NAMALWA (cell line): ENCODE measurements at regions not wholly inside any gene's neighbourhood (a gene's known extent, or its start where the extent isn't known, plus 50 kb on each side); places are given as distances from the start of the nearest gene placed in this dataset.
A peak's percentile ranks its signal among the peaks of the same experiment; 100 is the strongest.
"Not testable (repeated sequence)": the region's sequence is repeated elsewhere in the genome, so short reads cannot be mapped to it uniquely, and the experiment has no call there.

Source experiments
- DNase-seq: peaks from one replicate; pipeline ENCODE4 v3.0.0-alpha.2; 2015; ENCODE audit warnings: low spot score

DNA sequence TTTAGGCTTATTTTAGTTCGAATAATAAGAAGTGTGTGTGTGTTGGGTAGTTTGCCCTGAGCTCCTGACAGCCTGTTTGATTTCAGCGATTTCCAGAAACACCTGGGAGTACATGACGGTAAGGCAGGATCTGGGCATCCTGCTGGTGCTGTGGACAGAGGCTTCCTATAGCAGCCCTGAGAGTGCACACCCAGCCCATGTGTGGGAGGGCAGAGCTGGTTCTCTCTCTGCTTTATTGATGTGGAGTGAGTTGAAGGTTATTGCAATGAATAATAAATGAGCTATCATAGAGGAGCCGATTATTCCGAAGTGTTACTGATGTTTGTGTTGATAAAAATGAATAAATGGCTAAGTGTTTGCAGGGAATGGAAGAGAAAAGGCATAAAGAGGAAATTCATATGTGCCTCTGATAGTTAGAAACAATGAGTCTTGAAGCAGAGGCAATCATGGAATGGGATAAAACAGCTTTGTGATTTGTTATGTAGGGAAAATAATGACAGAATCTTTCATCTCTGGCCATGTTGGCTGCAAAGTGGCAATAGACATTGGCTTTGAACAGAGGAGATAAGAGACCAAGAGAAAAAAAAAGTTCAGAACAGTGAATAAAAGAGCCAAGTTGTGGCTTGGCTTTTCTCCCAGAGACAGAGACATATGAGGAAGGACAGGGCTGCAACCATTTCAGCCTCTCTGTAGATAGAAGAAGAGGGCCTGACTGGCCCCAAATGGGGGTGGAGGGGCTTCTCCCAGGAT lies 166.2 kb upstream of the CHD6 start:
- no peak for DNase-seq

- no peak for DNase-seq
These were observed 165.4 kb upstream of the CHD6 start for GRCh38 chr20:41783423-41784208.

DNA sequence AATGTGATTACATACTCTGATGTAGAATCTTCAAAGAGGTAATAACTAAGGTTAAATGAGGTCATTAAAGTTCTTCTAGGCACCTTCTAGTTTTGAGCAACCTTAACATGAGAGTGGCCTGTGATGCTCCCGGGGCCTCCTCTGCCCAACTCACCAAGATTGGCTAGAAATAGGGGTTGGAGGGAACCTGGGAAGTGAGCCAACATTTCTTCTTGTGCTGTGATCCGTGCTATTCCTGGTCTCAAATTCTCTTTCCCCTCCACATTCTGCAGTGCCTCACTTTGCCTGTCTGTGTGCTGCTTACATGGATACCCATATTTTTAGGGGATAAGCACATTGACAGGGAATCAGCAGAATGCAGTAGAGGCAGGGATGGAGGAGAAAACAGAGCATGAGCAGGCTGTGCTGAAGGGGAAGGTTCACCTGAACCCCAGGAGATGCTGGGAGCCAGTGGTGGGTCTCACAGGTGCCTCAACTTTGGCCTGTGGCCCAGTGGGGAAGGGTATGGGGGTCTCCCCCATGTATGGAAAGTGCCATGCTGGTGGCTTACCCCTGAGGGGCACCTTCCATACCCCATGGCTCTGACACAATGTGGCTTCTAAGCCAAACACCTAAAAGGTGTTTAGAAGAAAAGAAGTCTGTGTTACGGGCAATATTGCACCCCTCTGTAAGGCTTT lies 164.7 kb upstream of the CHD6 start:
- DNase-seq = no peak

DNA sequence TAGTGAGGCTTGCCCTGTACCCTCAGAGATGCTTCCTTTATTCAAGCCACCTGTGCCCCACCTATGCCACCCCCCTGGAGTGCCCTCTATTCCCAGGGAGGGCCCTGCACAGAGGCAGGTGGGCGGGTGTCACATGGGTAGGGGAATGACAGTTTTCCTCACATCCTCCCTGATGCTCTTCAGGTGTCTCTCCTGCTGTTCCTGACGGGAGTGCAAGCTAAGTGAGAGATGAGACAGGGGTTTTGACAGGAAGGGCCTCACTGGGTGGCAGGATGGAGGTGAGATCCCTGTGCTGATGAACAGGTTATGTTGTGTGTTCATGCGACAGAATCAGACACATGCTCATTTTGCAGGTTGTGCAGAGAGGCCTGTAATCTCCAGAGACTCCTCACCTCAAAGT lies 164.1 kb upstream of the CHD6 start:
- no peak for DNase-seq

- no peak for DNase-seq
These were observed 158.2 kb upstream of the CHD6 start for GRCh38 chr20:41776421-41776820.

DNA sequence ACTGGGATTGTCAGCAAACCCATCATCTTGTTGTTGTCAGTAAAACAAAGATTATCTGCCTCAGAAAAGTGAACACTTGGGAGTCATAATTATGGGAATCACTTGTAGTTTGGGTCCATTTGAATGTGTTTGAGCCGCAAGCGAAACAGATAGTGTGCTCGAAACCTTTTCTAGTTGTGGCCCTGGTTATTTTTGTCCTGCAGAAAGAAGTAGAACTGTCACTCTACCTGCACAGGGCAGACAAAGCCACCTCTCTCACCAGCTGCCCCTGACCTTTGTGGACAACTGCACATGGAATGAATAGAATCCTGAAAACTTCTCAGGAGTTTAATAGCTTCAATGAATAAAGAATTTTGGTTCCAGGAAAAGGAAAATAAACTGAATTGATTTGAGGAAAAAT lies 156.1 kb upstream of the CHD6 start:
- no peak for DNase-seq

DNA sequence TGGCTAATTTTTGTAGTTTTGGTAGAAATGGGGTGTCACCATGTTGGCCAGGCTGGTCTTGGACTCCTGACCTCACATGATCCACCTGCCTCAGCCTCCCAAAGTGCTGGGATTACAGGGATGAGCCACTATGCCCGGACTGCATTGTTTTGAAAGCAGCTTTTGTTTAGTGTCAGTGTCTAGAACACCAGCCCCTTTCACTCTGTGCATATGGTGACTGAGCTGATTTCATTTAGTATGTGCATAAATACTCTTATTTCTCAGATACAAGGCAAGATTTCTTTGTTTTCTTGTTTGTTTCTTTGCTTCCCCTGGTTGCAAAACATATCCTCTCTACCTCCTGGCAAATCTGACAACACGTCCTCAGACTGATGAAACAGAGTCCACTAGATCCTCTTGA lies 152.8 kb upstream of the CHD6 start:
- DNase-seq = no peak

DNA sequence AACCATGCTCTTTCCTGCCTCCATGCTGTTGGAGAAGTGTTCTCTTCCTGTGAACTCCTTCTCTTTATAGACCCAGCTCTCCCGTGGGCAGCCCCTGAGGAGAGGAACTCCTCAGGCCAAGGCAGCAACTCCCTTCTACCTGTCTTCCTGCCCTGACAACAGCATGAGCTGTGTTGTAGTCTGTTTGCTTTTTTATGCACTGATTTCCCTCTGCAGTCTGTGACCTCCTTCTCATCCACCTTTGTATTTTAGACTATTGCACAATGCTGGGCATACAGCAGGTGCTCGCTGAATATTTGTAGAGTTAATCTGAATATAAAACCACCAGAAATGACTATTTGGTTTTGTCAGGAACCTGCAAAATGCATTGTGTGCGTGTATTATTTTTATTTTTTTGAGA lies 152.2 kb upstream of the CHD6 start:
- DNase-seq = no peak

DNA sequence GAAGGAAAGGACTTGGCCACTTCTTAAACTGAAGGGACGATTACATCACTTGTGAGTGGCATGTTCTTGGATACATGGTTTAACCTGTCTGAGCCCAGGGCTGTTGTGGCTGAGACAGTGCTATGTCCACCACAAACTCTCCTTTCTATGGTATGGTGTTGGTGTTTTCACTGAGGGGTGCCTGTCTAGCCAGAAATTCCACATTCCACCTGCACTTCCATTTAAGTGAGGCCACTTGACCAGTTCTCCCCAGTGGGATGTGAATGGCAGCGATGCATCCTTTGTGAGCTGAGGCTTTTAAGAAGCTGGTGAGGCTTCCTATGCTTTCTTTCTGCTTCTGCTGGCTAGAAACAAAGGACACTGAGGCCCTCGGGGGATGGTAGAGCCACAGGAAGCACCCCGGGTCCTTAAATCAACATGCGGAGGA lies 151.4 kb upstream of the CHD6 start:
- DNase-seq = no peak

GRCh38 chr20:41750137-41750536 lies 132.0 kb upstream of the CHD6 start:
- no peak for DNase-seq

DNA sequence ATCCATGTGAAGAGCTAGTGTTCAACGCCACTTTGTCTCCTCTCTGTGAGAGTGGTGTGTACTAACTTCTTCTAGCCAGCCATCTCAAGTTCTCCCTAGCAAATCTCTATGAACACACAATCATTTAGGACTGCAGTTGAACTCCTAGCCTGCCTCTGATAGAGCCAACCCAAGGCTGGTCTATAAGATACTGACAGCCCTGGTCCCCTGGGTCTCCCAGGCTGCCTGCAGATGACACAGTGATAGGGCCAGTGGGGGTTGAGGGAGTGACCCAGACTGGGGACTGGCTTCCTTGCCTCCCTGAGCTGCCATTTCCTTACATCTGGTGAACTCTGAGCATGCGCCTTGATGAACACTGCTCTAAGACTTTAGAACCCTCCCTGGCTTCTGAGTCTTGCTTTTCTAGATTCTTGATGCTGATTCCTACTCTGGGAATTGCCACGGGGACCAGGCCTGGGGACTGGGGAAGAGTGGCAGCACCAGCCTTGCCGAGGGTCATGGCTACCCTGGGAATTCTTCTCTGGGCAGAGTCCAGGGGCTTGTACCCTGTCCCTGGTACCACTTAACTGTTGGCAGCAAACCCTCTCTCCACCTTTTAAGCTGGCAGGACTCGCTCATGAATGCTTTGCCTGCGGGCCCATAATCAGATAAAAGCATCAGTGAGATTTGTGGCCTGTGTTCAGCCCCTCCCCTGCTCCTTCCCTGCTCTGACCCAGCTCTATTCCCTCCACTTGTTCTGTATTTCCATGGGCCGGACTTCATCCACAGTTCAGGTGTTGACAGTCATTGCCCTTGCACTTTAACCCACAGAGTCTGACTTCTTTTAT lies 130.8 kb upstream of the CHD6 start:
- no peak for DNase-seq

DNA sequence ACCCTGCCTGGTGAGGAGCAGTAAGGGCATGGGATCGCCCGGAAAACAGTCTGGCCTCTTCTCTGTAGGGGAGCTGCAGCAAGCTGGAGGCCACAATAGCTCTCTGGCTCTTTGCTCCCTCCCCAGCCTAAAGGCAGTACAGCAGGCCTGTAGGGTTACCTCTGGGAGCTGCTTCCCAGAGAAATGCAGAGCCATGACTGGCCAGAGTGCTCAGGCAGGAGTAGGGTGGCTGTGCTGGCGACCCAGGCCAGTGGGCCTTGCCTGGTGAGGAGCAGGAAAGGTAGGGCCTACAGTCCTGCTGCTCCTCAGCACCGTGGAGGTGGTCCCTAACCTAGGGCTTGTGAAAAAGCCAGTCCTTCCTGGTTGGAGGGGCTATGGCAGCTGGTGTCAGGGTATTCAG lies 129.9 kb upstream of the CHD6 start:
- DNase-seq = no peak

DNA sequence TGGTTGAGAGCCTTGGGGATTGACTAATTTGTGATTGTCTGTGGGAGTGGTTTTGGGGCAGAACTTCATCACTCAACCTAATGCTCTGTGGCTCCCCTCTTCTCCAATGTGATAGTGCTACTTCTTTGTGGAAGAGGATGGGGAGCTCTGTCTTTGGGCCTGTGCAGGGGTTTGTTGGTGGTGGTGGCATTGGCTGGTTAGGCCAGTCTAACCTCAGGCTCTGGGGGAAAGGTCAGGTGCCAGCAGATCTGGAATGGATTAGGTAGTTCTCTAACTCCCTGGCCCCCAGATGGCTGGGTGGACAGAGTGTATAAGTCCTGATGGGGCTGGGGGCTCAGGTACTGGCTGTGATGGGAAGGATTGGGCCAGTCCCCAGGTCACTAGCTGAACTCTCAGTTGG lies 129.0 kb upstream of the CHD6 start:
- DNase-seq = no peak

DNA sequence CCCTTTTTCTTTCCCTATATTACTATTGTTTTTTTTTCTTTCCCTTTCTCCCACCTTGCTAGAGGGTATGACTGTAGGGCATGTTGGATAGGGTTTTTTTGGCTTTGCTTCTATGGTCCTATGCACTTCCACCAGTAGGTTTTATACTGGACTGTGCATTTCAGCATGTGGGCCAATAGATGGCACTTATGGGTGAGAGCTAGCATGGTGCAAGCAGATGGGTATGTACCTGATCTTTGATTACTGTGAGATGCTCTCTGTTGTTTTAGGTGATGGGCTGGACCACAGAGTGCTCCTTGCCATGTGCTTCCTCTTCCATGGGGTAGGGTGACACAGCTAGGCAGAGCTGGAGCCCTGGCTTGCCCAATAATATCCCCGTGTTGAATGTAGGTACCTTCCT lies 128.5 kb upstream of the CHD6 start:
- no peak for DNase-seq

GRCh38 chr20:41738604-41739206 lies 120.5 kb upstream of the CHD6 start:
- peak; percentile 72 for DNase-seq

DNA sequence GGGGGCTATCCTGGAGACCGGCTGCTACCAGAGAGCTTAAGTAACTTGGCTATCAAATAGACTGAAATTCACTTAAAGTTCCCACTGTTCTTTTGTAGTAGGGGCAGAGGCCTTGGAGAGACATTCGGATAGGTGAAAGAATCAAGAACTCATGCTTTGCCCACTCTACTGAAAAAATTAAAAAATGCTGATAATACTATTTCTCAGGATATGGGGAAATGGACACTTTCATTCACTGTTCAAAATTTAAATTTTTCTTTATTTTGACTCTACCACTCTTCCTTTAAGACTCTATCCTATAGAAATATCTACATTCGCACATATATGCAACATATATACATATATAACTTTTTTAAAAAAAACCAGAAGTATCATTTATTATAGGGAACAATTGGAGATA lies 117.8 kb upstream of the CHD6 start:
- no peak for DNase-seq

DNA sequence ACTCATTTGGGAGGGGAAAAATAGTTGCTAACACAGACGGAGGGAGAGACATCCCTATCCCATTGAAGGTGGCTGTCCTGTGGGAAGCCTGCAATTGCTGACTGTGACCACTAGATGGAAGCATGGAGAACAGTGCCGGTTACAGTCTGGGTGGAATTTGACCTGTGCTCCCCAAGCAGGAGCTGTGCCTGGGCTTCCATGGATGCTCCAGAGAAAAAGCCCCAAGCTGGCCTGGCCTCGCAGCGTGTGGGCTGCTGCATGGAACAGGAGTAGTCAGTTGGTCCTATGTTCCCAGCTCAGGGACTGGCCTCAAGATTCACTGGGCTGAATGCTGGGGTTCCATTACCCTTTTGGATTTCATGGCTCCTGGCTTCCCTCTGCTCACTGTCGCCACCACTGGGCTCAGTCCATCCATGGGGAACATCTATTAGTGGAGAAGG lies 116.3 kb upstream of the CHD6 start:
- peak; percentile 50 for DNase-seq

DNA sequence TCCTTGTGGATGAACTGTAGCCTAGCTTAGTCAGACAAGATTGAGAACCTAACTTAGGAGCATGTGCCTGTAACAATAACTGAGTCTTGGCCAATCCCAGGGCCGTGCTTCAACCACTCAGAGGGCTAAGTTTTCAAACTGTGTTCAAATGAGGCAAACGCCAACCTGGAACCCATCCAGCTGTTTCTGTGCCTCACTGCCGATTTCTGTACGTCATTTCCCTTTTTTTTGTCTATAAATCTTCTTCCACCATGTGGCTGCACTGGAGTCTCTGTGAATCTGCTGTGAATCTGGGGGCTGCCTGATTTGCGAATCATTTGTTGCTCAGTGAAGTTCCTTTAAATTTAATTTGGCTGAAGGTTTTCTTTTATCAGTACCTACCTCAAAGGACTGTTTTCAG lies 115.0 kb upstream of the CHD6 start:
- DNase-seq = peak; percentile 20

DNA sequence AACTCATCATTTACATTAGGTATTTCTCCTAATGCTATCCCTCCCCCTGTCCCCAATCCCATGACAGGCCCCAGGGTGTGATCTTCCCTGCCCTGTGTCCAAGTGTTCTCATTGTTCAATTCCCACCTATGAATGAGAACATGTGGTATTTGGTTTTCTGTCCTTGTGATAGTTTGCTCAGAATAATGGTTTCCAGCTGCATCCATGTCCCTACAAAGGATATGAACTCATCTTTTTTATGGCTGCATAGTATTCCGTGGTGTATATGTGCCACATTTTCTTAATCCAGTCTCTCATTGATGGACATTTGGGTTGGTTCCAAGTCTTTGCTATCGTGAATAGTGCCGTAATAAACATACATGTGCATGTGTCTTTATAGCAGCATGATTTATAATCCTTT lies 113.0 kb upstream of the CHD6 start:
- not testable (repeated sequence) for DNase-seq

DNA sequence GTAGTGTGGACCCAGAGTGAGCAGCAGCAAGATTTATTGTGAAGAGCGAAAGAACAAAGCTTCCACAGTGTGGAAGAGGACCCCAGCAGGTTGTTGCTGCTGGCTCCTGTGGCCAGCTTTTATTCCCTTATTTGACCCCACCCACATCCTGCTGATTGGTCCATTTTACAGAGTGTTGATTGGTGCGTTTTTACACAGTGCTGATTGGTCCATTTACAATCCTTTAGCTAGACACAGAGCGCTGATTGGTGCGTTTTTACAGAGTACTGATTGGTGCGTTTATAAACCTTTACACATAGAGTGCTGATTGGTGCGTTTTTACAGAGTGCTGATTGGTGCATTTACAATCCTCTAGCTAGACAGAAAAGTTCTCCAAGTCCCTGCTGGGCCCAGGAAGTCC lies 109.5 kb upstream of the CHD6 start:
- peak; percentile 22 for DNase-seq

GRCh38 chr20:41726727-41727126 lies 108.5 kb upstream of the CHD6 start:
- no peak for DNase-seq

DNA sequence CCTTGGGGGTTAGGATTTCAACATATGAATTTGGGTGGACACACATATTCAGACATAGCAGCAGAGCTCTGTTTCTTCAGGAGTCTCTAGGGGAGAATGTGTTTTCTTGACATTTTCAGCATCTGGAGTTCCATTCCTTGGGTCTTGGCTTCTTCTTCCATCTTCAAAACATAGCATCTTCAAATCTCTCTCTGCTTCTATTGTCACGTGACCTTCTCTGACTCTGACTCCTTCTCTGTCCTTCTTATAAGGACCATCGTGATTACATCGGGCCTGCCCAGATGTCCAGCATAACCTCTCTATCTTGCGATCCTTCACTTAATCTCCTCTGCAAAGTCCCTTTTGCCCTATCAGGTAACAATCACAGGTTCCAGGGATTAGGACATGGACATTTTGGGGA lies 101.0 kb upstream of the CHD6 start:
- no peak for DNase-seq
